GM19395 (cell line): ENCODE measurements at regions not wholly inside any gene's neighbourhood (a gene's known extent, or its start where the extent isn't known, plus 50 kb on each side); places are given as distances from the start of the nearest gene placed in this dataset.
"Not testable (repeated sequence)": the region's sequence is repeated elsewhere in the genome, so short reads cannot be mapped to it uniquely, and the experiment has no call there.

Source experiments
- ATAC-seq: cut with Tn5 transposase; IDR thresholded peaks from one replicate; pipeline ENCODE4 v1.9.1; 2021; ENCODE audit warnings: mild to moderate bottlenecking, moderate library complexity; ENCODE audit not compliant: unreplicated experiment

- ATAC-seq = no peak
Measured at GRCh38 chr2:225254363-225254762, 145.1 kb upstream of the NYAP2 start.

GRCh38 chr2:225244933-225245332, 154.6 kb upstream of the NYAP2 start:
- no peak for ATAC-seq

GRCh38 chr2:225236769-225237323, 162.7 kb upstream of the NYAP2 start:
- no peak for ATAC-seq

- no peak for ATAC-seq
Measured at GRCh38 chr2:225233234-225233633, 166.3 kb upstream of the NYAP2 start.

- no peak for ATAC-seq
Measured at GRCh38 chr2:225231900-225232299, 167.6 kb upstream of the NYAP2 start.

GRCh38 chr2:225229346-225229745, 170.2 kb upstream of the NYAP2 start:
- ATAC-seq = not testable (repeated sequence)

GRCh38 chr2:225226441-225226840, 173.1 kb upstream of the NYAP2 start:
- no peak for ATAC-seq

DNA sequence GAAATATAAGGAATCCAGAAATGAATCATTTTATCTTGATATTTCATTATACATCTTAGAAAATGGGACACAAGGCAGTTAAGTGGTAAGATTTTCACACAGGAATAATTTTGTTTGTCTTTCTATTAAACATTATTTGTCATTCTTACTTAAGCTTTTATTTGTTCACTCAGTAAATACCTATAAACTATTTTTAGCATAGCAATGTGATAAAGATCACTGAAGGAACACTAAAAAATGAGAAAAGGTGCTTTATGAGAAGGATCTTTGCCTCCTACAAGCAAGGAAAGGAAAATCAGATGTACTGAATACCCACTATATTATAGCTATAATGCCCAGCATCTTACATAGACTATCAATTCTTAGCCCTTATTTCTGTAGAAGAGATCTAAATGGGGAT, 176.2 kb upstream of the NYAP2 start:
- ATAC-seq = no peak

- no peak for ATAC-seq
Measured at GRCh38 chr2:225207471-225207870, 165.2 kb upstream of the DOCK10 start.

DNA sequence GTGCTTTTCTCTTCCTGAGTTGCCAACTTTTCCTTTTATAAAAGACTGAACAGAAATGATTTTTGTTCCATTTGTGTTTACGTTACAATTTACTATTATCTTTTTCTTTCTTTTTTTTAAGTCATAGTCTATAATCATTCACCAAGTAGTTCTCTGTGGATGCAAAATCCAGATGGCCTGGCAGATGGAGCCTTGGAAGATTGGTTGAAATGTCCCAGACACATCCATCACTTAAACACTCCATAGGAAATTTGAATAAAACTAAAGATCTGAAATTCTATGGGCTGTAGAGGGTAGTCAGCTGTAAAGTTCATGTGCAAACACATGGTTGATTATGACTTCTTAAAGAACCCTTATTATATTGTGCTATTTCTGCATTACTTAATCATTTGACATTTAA, 164.8 kb upstream of the DOCK10 start:
- no peak for ATAC-seq

GRCh38 chr2:225196579-225196978, 154.3 kb upstream of the DOCK10 start:
- no peak for ATAC-seq

GRCh38 chr2:225192869-225193268, 150.6 kb upstream of the DOCK10 start:
- no peak for ATAC-seq

GRCh38 chr2:225190987-225191386, 148.7 kb upstream of the DOCK10 start:
- ATAC-seq = no peak

- no peak for ATAC-seq
Measured at GRCh38 chr2:225184948-225185347, 142.7 kb upstream of the DOCK10 start.

- no peak for ATAC-seq
Measured at GRCh38 chr2:225182126-225182525, 139.9 kb upstream of the DOCK10 start.

DNA sequence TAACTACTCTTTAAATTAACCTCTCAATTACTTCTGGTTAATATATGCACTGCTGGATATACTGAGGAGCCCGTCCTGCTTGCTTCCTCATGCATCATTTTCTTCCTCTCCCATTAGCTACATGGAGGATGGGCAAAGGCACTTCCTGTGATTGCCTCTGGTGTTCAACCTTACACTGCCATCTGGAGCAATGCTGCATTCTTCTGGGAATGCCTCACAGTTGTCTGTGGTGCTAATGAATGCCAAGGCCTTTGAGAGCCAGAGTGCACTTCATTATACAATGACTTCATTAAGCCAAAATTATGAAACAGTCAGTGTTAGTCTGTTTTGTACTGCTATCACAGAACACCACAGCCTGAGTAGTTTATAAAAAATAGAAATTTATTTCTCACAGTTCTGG, 134.8 kb upstream of the DOCK10 start:
- no peak for ATAC-seq

GRCh38 chr2:225173909-225174308, 131.6 kb upstream of the DOCK10 start:
- no peak for ATAC-seq

DNA sequence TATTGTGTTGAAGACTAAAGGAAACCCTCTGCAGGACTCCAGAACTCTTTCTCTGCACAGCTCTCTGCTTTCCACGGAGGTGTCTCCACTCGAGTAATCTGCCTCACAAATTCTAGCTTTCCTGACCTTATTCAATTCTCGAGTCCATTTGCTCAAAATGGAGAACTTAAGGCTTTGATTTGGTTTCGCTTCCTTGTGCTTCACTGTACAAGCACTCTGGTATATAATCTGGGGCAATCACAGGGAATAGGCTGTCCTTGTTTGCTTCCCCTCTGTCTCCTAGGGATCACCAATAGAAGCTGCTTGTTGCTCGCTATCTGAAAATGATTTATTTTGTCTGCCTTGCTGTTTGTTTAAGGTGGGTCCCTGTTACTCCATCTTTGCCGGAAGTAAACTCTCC, 129.1 kb upstream of the DOCK10 start:
- no peak for ATAC-seq

- no peak for ATAC-seq
Measured at GRCh38 chr2:225170162-225170561, 127.9 kb upstream of the DOCK10 start.

GRCh38 chr2:225169396-225169795, 127.1 kb upstream of the DOCK10 start:
- ATAC-seq = no peak

DNA sequence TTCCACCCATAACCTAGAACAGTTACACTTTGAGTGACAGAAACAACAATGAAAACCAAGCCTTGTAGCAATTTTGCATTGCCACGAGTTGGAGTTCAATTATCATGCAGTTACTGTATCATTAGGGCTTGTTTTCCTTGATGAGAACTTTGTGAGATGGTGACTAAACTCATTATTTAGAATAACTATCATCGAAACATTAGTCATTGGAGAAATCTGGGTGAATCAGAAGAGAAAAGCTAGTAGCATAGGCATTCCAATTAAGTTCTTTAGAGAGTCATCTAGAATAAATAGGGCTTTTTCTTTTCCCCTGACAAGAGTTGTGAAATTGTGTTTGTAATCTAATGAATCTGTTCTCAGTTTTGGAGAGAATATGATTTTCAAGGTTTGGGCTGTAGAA, 122.8 kb upstream of the DOCK10 start:
- no peak for ATAC-seq

DNA sequence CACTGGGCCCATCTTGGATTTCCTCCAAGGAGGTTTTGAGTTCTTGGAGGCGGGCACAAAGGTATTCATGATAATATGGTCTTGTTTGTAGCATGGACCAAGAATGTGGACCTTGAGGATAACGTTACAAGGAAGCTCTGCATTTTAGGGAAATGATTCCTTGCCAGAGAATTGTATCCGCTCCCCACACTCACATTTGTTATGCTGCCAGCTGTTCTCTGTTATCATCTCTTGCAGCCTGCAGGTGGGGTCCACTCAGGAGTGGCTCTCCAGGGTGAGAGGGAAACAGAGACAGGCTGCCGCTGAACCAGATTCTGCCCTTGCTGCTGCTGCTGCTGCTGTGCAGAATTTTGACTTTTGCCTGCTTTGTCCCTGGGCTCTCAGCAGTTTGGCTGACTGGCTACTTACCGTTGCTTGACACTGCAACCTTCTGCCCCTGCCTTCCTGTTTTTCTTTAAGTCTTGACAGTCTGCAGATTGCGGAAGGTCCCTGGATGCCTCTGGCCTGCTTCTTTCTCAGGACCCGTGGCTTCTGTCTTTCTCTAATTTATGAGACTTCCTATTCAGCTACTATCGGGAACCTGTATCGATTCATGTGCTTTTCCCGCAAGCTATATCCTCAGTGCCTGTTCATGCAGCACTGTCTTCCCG, 122.3 kb upstream of the DOCK10 start:
- no peak for ATAC-seq

DNA sequence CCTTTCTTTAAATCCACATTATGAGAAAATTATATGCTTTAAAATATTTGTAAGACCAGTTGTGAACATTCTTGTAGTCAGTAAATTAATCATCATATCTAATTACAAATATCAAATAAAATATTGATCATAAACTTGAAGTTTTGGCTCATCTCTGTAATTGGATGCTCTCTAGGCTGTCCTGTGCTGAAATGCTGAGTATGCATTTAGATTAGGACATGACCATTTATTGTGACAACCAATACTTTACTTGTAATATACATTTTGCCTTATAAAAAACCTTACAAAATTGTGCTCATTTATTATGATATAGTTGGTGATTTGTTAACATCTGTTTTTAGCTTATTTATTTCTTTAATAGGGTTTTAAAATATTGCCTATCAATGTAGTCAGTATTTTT, 116.1 kb upstream of the DOCK10 start:
- no peak for ATAC-seq
